Suprapubic skin (tissue), 4 donors: ENCODE measurements at regions not wholly inside any gene's neighbourhood (a gene's known extent, or its start where the extent isn't known, plus 50 kb on each side); places are given as distances from the start of the nearest gene placed in this dataset.

Source experiments
- DNase-seq, 2 donors: peaks; one replicate each; pipeline ENCODE4 v3.0.0-alpha.2; 2019; ENCODE audit warnings: low spot score in 2 of 2
- H3K27ac ChIP-seq: fragments of 200-600 bp; sonication (generic); one replicate; pipeline ENCODE4 v1.5.1; 2019
- H3K27me3 ChIP-seq: fragments of 200-600 bp; sonication (generic); one replicate; pipeline ENCODE4 v1.5.1; 2019
- H3K36me3 ChIP-seq: fragments of 200-600 bp; sonication (generic); one replicate; pipeline ENCODE4 v1.5.1; 2019
- H3K4me1 ChIP-seq: fragments of 200-600 bp; sonication (generic); one replicate; pipeline ENCODE4 v1.5.1; 2019
- H3K4me3 ChIP-seq: fragments of 200-600 bp; sonication (generic); one replicate; pipeline ENCODE4 v1.5.1; 2019; ENCODE audit warnings: mild to moderate bottlenecking
- H3K9me3 ChIP-seq: fragments of 200-600 bp; sonication (generic); one replicate; pipeline ENCODE4 v1.5.1; 2019
- CTCF ChIP-seq, 2 donors: fragments of 200-600 bp in 1 of 2; fragments of 450-650 bp in 1 of 2; sonication (generic) in 1 of 2; IDR thresholded peaks; one replicate each; pipeline ENCODE4 v1.5.1; 2016 to 2019; ENCODE audit warnings: antibody characterized with exemption in 2 of 2, mild to moderate bottlenecking in 1 of 2, moderate library complexity in 1 of 2
- EP300 ChIP-seq: sonication (generic); formaldehyde crosslinking; IDR thresholded peaks from one replicate; pipeline ENCODE4 v1.6.1; 2017; ENCODE audit warnings: antibody characterized with exemption
- POLR2A ChIP-seq, 2 donors: fragments of 450-650 bp; IDR thresholded peaks; one replicate each; pipeline ENCODE4 v1.6.1; 2017; ENCODE audit warnings: antibody characterized with exemption in 2 of 2, mild to moderate bottlenecking in 2 of 2, moderate library complexity in 2 of 2
- POLR2AphosphoS5 ChIP-seq, 3 donors: sonication (generic); formaldehyde crosslinking; IDR thresholded peaks; one replicate each; pipeline ENCODE4 v1.6.1; 2017; ENCODE audit warnings: antibody characterized with exemption in 3 of 3
- WGBS: methylation state at CpG from one replicate; pipeline ENCODE4 v1.1.5; 2018; 5-methylcytosine and 5-hydroxymethylcytosine counted together

DNA sequence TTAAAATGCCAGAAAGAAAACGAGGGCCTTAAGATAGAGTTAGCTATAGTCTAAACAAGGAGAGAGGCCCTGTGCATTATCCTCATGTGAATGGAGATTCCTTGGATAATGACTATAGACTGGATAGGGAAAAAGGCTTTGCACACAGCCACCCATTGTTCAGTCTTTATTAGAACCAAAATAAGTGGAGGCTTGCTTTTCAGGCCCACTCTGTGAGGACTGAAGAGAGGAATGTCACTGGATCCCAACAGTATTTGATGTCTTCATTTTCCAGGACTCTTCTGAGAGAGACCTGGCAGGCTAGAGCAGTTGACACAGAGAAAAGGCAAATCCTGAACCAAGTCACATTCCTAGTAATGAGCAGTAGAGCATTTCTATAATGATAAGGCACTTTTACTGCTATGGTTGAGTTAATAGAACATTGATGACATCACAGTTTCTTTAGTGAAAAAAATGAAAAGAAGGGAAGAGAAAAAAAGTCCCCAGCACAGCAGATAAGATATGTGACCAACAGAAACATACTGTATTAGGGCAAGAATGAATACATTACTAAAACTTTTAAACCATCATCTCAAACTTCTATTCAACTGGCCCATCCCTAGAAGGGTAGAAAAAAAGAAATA, 315.1 kb downstream of the EPHA7 start:
- Histone ChIP-seq H3K9me3 (no peaks in the 10 kb centered on the region), H3K36me3 (no peaks in the 10 kb centered on the region), H3K27me3 (no peaks in the 10 kb centered on the region), H3K4me3 (no peak overlapping the region), H3K27ac (no peak overlapping the region), H3K4me1 (no peaks in the 10 kb centered on the region)
- 45% methylated on average over 1 of the region's 1 CpG for WGBS
- no peak for DNase-seq
- TF ChIP-seq POLR2AphosphoS5 (IDR thresholded peaks at IDR 0.05) (no peak), CTCF (IDR thresholded peaks at IDR 0.05) (no peak), EP300 (no peak), POLR2A (IDR thresholded peaks at IDR 0.05) (no peak)

DNA sequence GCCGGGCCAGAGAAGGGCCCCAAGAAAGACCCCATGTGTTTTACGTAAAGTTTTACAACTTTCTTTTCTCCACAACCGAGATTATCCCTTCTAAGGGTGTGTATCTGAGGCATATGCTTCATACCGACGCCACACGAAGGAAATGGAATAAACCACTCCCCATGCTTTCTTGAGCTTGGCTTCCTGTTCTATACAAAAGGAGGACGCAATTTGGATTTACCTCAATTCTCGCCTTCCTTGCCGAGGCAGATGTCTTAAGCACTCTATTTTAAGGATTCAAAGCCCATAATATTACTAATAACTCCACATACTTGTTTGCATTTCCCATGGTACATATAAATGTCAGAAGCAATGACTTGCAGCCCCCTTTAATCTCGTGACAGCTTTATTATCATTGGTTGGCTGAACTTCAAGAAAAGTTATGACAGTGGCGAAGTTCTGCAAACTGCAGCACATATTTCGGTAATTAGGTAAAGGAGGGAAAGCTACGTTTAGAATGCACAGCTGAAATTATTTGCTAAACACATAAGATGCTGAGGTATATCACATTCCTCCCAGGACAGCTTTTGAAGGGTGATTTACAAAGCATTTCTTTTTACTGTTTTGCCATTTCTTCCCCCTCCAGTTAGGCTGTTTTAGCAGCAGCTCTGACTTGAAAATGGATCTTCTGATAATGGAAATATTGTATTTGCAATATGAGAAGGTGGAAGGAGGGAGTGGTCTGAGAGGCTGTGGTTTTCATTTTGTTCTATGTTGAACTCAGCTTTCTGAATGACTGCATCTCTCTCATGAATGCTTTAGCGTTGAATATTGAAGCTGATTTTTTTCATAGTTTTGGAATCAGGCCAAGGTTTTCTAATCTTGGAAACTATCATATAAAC, 330.5 kb downstream of the EPHA7 start:
- no peaks in the 10 kb centered on the region for H3K36me3 ChIP-seq
- H3K4me1 ChIP-seq: no peaks in the 10 kb centered on the region
- no peak overlapping the region for H3K4me3 ChIP-seq
- TF ChIP-seq POLR2AphosphoS5 (IDR thresholded peaks at IDR 0.05): no peak
- TF ChIP-seq CTCF (IDR thresholded peaks at IDR 0.05): no peak
- no peak for TF ChIP-seq EP300
- TF ChIP-seq POLR2A (IDR thresholded peaks at IDR 0.05): no peak
- no peaks in the 10 kb centered on the region for H3K27me3 ChIP-seq
- H3K9me3 ChIP-seq: no peaks in the 10 kb centered on the region
- H3K27ac ChIP-seq: no peak overlapping the region
- 16% methylated on average over 14 of the region's 14 CpGs for WGBS
- DNase-seq: no peak

DNA sequence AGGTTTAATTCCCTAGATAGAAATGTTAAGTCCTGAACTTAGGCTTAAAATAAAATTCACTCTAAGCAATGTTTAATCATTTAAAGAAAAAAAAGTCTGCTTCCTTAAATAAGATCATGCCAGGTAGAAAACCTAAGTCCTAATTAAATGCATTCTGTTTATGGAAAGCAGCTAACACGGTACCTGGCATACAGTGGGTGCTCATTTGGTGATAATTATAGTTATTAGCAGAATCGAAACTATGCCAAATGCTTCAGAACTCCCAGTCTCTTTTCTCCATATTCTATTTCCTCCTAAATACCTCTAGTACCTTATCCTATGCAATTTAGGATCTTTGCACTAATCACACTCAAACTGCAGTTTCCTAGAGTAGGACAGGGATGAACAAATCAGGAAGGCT, 331.8 kb downstream of the EPHA7 start:
- no peak for DNase-seq
- no peaks in the 10 kb centered on the region for H3K36me3 ChIP-seq
- H3K27me3 ChIP-seq: no peaks in the 10 kb centered on the region
- H3K9me3 ChIP-seq: no peaks in the 10 kb centered on the region
- 36% methylated on average over 2 of the region's 2 CpGs for WGBS
- no peaks in the 10 kb centered on the region for H3K4me1 ChIP-seq
- H3K4me3 ChIP-seq: no peak overlapping the region
- no peak overlapping the region for H3K27ac ChIP-seq
- TF ChIP-seq POLR2A (IDR thresholded peaks at IDR 0.05) (no peak), EP300 (no peak)

GRCh38 chr6:93086351-93086750, 333.0 kb downstream of the EPHA7 start:
- Histone ChIP-seq H3K4me1 (no peaks in the 10 kb centered on the region), H3K27ac (no peak overlapping the region), H3K36me3 (no peaks in the 10 kb centered on the region), H3K9me3 (no peaks in the 10 kb centered on the region), H3K4me3 (no peak overlapping the region), H3K27me3 (no peaks in the 10 kb centered on the region)
- no peak for TF ChIP-seq EP300
- TF ChIP-seq CTCF (IDR thresholded peaks at IDR 0.05): no peak
- no peak for TF ChIP-seq POLR2AphosphoS5 (IDR thresholded peaks at IDR 0.05)
- no peak for TF ChIP-seq POLR2A (IDR thresholded peaks at IDR 0.05)
- DNase-seq: no peak

- TF ChIP-seq EP300: no peak
- no peak for TF ChIP-seq POLR2AphosphoS5 (IDR thresholded peaks at IDR 0.05)
- no peak for TF ChIP-seq POLR2A (IDR thresholded peaks at IDR 0.05)
- no peak for TF ChIP-seq CTCF (IDR thresholded peaks at IDR 0.05)
- no peaks in the 10 kb centered on the region for H3K9me3 ChIP-seq
- DNase-seq: no peak
- no peak overlapping the region for H3K27ac ChIP-seq
- no peaks in the 10 kb centered on the region for H3K36me3 ChIP-seq
- H3K27me3 ChIP-seq: no peaks in the 10 kb centered on the region
- H3K4me1 ChIP-seq: no peaks in the 10 kb centered on the region
- WGBS: 44% methylated on average over 1 of the region's 1 CpG
- H3K4me3 ChIP-seq: no peak overlapping the region
Measured at GRCh38 chr6:93083337-93084230, 335.8 kb downstream of the EPHA7 start.
